GM23338 (cell line): ENCODE measurements at regions not wholly inside any gene's neighbourhood (a gene's known extent, or its start where the extent isn't known, plus 50 kb on each side); places are given as distances from the start of the nearest gene placed in this dataset.

ENCODE experiments used
- CREB1 ChIP-seq: fragments of 250-450 bp; sonication (Bioruptor Pico); IDR thresholded peaks from 2 replicates; pipeline ENCODE4 v1.5.0; 2020; ENCODE audit warnings: low read depth, mild to moderate bottlenecking, moderate library complexity
- CTCF ChIP-seq, 2 experiments: fragments of 200-600 bp in 1 of 2; sonication (generic) in 1 of 2; conservative IDR thresholded peaks; 2 replicates each; pipeline versions ENCODE4 v1.5.1 to v1.6.1; 2016 to 2017; ENCODE audit warnings: antibody characterized with exemption in 2 of 2, low read depth in 2 of 2, mild to moderate bottlenecking in 2 of 2, moderate library complexity in 1 of 2
- EZH2 ChIP-seq: fragments of 200-600 bp; sonication (generic); IDR thresholded peaks from one replicate; pipeline ENCODE4 v1.8.0; 2017; ENCODE audit warnings: antibody characterized with exemption, mild to moderate bottlenecking, low read depth; ENCODE audit not compliant: unreplicated experiment
- EZH2phosphoT487 ChIP-seq: fragments of 200-600 bp; sonication (generic); IDR thresholded peaks from one replicate; pipeline ENCODE4 v1.8.1; 2018; ENCODE audit warnings: antibody characterized with exemption; ENCODE audit not compliant: unreplicated experiment
- JUNB ChIP-seq: IDR thresholded peaks from one replicate; pipeline ENCODE4 v1.6.1; 2016; ENCODE audit warnings: antibody characterized with exemption; ENCODE audit not compliant: unreplicated experiment
- POLR2AphosphoS5 ChIP-seq: IDR thresholded peaks from 2 replicates; pipeline ENCODE4 v1.6.1; 2016; ENCODE audit warnings: antibody characterized with exemption, low read depth
- ZNF114 ChIP-seq: fragments of 250-450 bp; sonication (Bioruptor Pico); IDR thresholded peaks from 2 replicates; pipeline ENCODE4 v1.5.0; 2020; ENCODE audit warnings: mild to moderate bottlenecking, moderate library complexity

- no peak for TF ChIP-seq ZNF114 (CRISPR knock-in tag)
- TF ChIP-seq CTCF (conservative IDR thresholded peaks at IDR 0.05; ENCODE audit: low read depth in 2 of 2) = no peak
- TF ChIP-seq POLR2AphosphoS5 = no peak
- TF ChIP-seq EZH2phosphoT487 = no peak
- TF ChIP-seq EZH2 = no peak
- TF ChIP-seq CREB1 = no peak
- TF ChIP-seq JUNB = no peak
These were observed 136.4 kb upstream of the CNTN3 start for GRCh38 chr3:74750901-74751300.
